ENCODE measurements at regions not wholly inside any gene's neighbourhood (a gene's known extent, or its start where the extent isn't known, plus 50 kb on each side); places are given as distances from the start of the nearest gene placed in this dataset.

- no peaks in the 10 kb centered on the region for H3K27me3 ChIP-seq (ENCODE audit: control insufficient read depth, insufficient read depth, low read length)
- peak; percentile 64 for FAIRE-seq
- H3K36me3 ChIP-seq (ENCODE audit: control insufficient read depth, insufficient read depth, low read length) = no peaks in the 10 kb centered on the region
- no peak for DNase-seq (ENCODE audit: low read depth)
- H3K4me3 ChIP-seq (ENCODE audit: low read depth, low read length) = no peak overlapping the region
- TF ChIP-seq, protein P1, sequence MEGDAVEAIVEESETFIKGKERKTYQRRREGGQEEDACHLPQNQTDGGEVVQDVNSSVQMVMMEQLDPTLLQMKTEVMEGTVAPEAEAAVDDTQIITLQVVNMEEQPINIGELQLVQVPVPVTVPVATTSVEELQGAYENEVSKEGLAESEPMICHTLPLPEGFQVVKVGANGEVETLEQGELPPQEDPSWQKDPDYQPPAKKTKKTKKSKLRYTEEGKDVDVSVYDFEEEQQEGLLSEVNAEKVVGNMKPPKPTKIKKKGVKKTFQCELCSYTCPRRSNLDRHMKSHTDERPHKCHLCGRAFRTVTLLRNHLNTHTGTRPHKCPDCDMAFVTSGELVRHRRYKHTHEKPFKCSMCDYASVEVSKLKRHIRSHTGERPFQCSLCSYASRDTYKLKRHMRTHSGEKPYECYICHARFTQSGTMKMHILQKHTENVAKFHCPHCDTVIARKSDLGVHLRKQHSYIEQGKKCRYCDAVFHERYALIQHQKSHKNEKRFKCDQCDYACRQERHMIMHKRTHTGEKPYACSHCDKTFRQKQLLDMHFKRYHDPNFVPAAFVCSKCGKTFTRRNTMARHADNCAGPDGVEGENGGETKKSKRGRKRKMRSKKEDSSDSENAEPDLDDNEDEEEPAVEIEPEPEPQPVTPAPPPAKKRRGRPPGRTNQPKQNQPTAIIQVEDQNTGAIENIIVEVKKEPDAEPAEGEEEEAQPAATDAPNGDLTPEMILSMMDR (IDR thresholded peaks at IDR 0.05; ENCODE audit: insufficient read depth, low read length, severe bottlenecking) = no peak
Observed at GRCh38 chr10:33808475-33808874, 474.0 kb upstream of the NRP1 start.

- no peak for DNase-seq (ENCODE audit: low read depth)
- FAIRE-seq = peak; percentile 36
Observed at GRCh38 chr10:33807531-33808359, 473.3 kb upstream of the NRP1 start.

GRCh38 chr10:33805831-33806230, 471.4 kb upstream of the NRP1 start:
- DNase-seq (ENCODE audit: low read depth) (no peak), FAIRE-seq (no peak)
- Histone ChIP-seq H3K4me3 (ENCODE audit: low read depth, low read length) (no peak overlapping the region), H3K27me3 (ENCODE audit: control insufficient read depth, insufficient read depth, low read length) (no peaks in the 10 kb centered on the region), H3K36me3 (ENCODE audit: control insufficient read depth, insufficient read depth, low read length) (no peaks in the 10 kb centered on the region)
- TF ChIP-seq, protein P1 (IDR thresholded peaks at IDR 0.05; ENCODE audit: insufficient read depth, low read length, severe bottlenecking) = no peak

More at GRCh38 chr10:33807531-33808359, 473.3 kb upstream of the NRP1 start:
- Histone ChIP-seq H3K36me3 (ENCODE audit: control insufficient read depth, insufficient read depth, low read length) (no peaks in the 10 kb centered on the region), H3K27me3 (ENCODE audit: control insufficient read depth, insufficient read depth, low read length) (no peaks in the 10 kb centered on the region), H3K4me3 (ENCODE audit: low read depth, low read length) (no peak overlapping the region)
- TF ChIP-seq, protein P1 (IDR thresholded peaks at IDR 0.05; ENCODE audit: insufficient read depth, low read length, severe bottlenecking) = no peak

DNA sequence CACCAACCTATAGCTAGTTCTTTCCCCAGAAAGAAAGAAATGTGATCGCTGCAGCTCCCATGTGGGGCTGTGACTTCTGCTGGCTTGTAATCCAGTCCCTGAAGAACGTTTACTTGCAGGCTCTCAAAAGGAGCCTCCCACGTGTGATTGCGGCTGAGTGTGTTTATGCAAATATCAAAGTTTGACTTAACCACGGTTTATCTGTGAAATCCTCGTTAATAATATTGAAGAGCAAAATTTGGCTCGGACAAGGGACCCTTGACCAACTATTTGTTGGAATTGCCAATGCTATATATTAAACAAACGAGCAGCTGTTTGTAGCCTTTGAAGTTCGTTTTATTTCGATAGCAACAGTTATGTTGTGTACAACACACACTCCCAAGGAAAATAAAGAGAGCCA, 470.1 kb upstream of the NRP1 start:
- TF ChIP-seq, protein P1 (IDR thresholded peaks at IDR 0.05; ENCODE audit: insufficient read depth, low read length, severe bottlenecking) = no peak
- H3K4me3 ChIP-seq (ENCODE audit: low read depth, low read length) = no peak overlapping the region
- no peak for DNase-seq (ENCODE audit: low read depth)
- FAIRE-seq = no peak
- H3K36me3 ChIP-seq (ENCODE audit: control insufficient read depth, insufficient read depth, low read length) = no peaks in the 10 kb centered on the region
- no peaks in the 10 kb centered on the region for H3K27me3 ChIP-seq (ENCODE audit: control insufficient read depth, insufficient read depth, low read length)

DNA sequence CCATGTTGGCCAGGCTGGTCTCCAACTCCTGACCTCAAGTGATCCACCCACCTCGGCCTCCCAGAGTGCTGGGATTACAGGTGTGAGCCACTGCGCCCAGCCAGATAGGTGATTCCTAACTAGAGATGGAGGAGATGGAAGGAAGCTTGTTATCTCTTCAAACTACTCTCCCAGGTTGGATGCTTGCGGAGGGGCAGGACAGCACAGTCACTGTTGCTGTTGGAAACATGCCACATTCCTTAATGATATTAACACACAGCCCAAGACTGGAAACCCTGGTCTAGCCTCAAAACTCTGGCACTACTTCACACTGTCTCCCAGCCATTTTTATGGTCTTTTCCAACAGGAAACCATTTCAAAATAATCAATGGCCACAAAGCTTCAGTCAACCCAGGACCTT, 468.8 kb upstream of the NRP1 start:
- peak; percentile 69 for DNase-seq (ENCODE audit: low read depth)
- TF ChIP-seq, protein P1 (IDR thresholded peaks at IDR 0.05; ENCODE audit: insufficient read depth, low read length, severe bottlenecking) = no peak
- Histone ChIP-seq H3K4me3 (ENCODE audit: low read depth, low read length) (no peak overlapping the region), H3K27me3 (ENCODE audit: control insufficient read depth, insufficient read depth, low read length) (no peaks in the 10 kb centered on the region), H3K36me3 (ENCODE audit: control insufficient read depth, insufficient read depth, low read length) (no peaks in the 10 kb centered on the region)
- FAIRE-seq = no peak

GRCh38 chr10:33802566-33802965, 468.1 kb upstream of the NRP1 start:
- Histone ChIP-seq H3K4me3 (ENCODE audit: low read depth, low read length) (no peak overlapping the region), H3K36me3 (ENCODE audit: control insufficient read depth, insufficient read depth, low read length) (no peaks in the 10 kb centered on the region), H3K27me3 (ENCODE audit: control insufficient read depth, insufficient read depth, low read length) (no peaks in the 10 kb centered on the region)
- TF ChIP-seq, protein P1 (IDR thresholded peaks at IDR 0.05; ENCODE audit: insufficient read depth, low read length, severe bottlenecking) = no peak
- DNase-seq (ENCODE audit: low read depth) = no peak
- no peak for FAIRE-seq
